Hematopoietic multipotent progenitor cell treated with erythropoietin and hydrocortisone succinate and interleukin-3 and kit ligand, for 4 days (in vitro differentiated cells): ENCODE measurements at regions not wholly inside any gene's neighbourhood (a gene's known extent, or its start where the extent isn't known, plus 50 kb on each side); places are given as distances from the start of the nearest gene placed in this dataset.
"Not testable (repeated sequence)": the region's sequence is repeated elsewhere in the genome, so short reads cannot be mapped to it uniquely, and the experiment has no call there.

ENCODE experiments used
- DNase-seq: peaks from one replicate; pipeline ENCODE4 v3.0.0-alpha.2; 2015

DNA sequence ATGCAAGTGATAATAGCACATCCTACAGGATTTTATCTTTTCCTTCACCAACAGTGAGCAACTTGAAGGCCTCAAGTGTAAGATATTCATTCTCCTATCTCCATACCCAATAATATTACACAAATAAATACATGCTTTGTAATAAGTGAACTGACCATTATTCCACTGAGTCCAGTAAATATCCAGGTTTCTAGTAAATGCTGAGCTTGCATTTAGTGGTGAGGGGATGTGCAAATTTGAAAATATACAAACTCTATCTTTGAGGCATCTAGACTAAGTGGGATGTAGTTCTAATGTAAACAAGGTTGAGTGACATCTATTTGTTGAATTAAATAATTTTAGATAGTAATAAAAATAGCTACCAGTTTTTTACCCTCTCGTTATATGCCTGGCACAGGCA, 587.6 kb upstream of the IL12A start:
- DNase-seq: no peak

DNA sequence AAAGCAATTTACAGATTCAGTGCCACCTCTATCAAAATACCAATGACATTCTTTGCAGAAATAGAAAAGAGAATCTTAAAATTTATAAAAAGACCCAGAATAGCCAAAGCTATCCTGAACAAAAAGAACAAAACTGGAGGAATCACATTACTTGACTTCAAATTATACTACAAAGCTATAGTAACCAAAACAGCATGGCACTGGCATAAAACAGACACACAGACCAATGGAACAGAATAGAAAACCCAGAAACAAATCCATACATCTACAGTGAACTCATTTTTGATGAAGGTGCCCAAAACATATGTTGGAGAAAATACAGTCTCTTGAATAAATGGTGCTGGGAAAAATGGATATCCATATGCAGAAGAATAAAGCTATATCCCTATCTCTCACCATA, 578.9 kb upstream of the IL12A start:
- DNase-seq: not testable (repeated sequence)

DNA sequence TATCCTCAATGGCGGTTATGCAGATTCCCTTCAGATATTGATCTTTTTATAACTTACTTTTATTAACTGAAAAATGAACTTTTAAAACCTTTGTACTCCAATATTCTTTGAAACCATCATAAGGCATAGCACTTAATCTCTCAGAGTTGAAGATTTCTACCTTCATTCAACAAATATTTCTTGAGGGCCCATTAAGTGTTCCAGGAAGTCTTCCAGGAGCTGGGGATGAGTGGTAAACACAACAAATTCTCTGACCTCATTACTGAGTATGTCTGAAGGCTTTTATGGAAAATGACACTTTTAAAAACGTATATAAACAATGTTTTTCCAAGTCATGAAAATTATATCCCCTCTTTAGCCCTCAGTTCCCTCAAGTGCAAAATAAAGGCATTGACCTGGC, 575.3 kb upstream of the IL12A start:
- no peak for DNase-seq

DNA sequence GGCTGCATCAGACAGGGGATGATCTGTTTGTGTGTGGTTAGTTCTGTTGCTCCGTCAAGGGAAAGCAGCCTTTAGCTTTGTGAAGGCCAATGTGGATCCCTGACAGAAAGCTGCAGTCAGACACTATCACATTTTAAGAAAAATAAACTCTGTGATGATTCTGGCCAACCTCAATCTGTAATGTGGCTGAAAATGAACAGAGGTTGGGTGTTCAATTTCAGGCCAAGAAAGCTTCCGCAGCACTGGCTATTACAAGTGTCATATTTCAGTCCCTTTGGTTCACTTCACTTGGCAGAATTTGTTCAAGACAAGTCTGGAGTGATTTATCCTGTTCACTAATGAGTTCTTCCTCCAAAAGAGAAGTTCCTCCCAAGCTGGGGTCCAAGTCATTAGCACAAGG, 571.8 kb upstream of the IL12A start:
- DNase-seq: no peak

DNA sequence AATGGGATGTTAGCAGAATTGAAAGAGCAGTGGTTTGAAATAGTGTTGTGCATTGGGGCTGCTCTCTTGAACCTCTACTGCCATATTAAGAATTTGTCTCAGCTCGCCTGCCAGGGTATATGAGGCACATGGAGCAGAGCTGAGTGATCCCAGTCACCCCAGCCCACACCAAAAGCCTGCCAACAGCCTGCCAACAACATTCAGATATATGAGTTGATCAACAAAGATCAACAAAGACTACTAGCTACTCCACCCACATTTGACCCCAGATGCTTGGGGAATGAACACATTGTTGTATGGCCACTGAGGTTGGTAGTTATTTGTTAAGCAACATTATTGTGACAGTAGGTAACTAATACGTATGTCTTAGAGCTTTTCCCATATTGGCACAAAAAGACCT, 570.9 kb upstream of the IL12A start:
- no peak for DNase-seq

DNA sequence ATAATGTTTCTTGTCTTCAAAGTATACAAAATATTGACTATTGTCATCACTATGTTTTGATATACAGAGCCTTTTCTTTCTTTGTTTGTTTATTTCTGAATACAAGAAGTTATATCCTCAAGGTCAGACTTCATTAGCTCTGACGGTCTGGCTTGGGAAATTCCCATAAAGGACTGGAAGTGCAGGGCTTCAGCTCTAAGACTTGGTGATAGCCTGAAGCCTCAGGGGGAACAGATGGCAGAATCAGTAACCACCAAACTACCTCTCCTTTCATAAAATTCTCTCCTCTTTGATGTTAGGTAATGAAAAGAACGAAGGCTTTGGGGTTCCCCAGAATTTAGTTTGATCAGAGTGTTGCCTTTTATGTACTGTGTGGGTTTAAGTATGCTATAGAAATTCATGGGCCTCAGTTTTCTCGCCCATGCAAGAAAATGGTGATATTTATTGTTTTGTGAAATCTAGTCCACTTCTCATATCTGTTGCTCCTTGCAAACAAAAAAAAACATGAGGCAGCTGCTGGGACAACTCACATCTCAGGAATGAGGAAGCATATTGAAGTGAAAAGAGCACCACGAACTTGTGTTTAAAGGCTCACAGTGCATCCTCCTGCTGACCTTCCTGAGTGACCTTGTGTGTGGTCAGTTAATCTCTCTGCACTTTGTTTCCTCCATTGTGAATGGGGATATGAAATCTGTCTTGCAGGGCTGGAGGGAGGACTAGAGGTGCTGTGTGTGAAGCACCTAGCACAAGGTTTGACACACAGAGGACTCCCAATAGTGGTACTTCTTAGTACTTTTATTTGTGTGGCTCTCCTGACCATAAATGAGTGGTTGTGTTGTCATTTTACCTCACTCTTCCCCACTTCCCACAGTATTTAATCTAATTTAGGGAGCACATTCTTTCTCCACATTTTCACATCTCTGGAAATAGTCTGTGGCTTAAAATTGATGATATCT, 569.8 kb upstream of the IL12A start:
- no peak for DNase-seq

DNA sequence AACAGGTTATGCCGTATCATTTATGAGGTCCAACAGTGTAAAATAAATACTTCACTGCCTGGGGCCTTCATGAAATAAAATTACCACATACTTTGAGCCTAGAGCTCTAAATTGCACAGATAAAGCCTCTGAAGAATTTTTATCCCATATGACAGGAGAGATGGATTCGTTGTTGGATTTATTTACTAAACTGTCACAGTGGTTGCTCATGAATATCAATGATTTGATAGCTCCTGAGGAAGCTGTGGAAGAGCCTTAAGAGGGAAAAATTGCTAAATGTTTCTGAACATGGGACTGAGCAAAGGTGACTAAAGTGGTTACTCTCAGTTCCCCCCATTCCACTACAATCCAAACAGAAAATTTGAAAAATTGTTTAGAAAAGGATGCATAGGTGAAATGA, 558.9 kb upstream of the IL12A start:
- no peak for DNase-seq

DNA sequence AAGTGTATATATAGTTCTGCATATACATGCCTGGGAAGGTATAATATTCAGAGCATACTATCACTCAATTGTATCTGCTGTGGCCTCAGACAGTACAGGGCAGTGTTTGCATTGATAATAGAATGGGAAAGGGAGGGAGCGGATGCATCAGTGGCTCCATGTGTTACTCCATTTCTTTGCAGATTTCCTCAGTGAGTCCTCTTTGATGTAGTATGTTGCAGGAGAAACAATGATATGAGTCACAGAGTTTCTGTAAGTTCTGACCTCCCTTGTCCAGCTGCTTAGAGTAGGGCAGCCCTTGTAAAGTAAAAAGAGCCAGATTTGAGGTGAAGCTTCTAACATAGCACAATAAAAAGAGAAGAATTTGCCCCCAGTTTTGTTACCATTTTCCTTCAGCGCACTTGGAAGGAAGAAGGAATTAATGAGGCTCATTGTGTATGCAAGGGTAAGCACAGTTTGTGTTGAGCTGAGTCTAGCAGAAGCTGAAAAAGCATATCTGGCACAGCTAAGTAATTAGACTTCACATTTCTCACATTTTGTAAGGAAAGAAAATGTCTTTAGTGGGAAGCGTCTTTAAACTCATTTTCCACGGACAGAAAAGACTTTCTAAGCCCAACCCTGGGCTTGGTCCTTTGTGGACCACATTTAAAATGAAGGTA, 555.8 kb upstream of the IL12A start:
- no peak for DNase-seq

DNA sequence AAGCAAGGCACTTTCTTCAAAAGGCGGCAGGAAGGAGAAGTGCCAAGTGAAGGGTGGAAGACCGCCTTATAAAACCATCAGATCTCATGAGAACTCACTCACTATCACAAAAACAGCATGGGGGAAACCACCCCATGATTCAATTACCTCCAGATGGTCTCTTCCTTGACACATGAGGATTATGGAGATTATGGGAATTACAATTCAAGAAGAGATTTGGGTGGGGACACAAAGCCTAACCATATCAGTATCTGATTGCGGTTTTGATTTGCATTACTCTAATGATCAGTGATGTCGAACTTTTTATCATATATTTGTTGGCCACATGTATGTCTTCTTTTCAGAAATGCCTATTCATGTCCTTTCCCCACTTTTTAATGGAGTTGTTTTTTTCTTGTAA, 549.3 kb upstream of the IL12A start:
- DNase-seq: no peak

DNA sequence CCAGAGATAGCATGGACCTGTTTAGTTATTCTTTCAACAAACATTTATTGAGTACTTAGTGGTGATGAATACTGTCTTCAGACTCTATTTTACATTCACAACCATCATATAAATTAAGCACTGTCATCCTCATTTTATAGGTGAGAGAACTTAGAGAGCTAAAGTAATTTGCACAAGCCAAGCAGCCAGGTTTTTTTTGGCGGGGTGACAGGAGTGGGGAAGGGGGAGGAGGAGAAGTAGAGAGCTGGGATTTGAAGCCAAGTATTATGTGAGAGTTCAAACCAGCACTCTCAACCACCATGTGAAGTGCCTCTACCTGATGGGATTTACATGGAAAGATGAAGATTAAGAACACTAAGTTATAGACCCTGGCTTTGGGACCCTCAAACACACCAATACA, 547.4 kb upstream of the IL12A start:
- no peak for DNase-seq

DNA sequence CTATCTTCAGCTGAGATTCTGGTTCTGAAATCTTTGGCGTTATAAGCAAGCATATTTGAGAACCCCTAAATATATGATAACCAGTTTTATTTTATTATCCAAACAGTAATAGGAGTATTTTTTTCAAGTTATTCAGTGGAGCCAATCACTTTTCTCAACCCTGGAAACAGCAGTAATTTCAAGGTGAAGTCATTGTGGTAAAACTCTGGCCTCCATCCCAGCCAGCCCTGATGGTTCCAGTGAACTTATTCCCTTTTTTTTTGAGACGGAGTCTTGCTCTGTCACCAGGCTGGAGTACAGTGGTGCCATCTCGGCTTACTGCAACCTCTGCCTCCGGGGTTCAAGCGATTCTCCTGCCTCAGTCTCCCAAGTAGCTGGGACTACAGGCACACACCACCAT, 545.4 kb upstream of the IL12A start:
- no peak for DNase-seq

DNA sequence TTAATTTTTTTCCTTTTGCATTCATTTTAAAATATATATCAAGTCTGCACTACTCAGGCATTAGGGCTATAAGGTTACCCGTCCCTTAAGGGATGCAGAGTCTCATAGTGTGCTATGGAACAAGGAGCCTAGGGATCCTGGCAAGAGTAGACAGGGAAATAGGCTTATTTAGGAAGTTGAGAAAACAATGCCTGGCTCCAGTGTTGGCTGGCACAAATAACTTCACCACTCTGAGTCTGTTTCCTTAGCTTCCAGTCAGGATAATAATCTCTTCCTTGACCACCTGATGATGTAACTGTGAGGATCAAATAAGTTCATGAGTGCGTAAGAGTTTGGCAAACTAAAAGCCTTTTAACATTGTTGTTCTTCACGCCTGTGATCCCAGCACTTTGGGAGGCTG, 540.8 kb upstream of the IL12A start:
- DNase-seq: no peak

DNA sequence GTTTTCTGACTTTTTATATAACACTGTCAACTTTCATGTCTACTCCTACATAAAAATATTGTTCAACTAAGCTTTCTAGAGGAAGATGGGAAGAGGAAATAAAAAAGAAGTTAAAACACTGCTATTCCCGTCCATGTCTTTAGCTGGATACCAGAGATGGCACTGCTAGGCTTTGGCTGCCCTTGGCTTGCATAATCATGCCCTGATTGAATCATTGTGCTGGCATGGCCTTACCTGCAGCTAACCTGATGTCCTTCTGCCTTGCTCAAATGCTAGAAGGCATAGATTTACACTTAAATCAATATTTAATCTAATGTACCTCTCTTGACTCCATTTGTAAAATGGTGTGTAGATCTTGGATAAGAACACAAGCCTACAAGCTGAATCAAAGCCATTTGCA, 539.7 kb upstream of the IL12A start:
- no peak for DNase-seq

DNA sequence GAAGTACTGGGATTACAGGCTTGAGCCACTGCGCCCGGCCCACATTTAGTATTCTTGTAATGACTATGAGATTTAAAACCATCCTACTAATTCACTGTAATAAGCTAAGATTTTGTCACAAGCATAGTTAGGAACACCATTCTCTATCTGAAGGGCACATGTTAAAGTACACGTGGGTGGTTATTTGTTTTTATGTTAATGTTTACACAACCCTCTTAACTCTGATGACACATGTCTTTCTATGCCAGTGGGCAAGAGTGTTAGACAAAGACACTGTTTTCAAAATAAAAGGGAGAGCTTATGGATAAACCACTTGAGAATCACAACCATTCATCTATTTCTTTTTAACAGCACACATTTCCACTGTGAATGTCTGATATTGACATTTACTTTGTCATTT, 537.6 kb upstream of the IL12A start:
- no peak for DNase-seq

DNA sequence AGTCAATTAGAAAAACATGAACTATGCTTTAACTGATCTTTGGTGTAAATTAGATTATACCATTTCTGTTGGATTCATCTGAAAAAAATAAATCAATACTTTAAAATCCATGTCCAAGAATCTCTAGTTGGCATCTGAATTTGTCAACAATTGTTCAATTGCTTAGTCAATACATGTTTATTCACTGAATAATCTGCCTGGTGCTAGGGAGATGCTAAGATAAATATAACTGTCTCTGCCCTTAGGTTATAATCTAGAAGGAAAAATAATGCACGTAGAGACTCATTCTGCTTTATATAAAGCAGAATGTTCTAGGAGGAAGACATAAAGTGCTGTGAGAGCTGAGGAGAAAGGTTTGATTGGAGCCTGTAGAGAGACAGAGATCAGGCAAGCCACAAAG, 537.2 kb upstream of the IL12A start:
- no peak for DNase-seq

DNA sequence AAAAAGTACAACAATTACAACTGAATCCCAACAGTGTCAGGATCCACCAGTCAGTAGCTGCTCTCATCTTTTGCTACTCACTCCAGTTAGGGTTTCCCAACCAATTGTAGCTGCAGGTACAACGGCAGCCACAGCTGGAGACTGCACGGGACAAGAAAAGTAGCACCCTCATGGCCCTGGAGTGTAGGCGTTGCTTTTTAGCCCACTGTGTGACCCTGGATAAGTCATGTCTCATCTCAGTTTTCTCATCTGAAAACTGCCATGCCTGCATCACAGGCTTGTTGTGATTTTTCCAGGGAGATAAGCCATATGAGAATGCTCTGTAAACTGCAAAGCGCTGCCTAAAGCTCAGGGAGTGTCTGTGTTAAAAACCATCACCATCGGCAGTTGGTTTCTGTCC, 535.6 kb upstream of the IL12A start:
- DNase-seq: no peak

DNA sequence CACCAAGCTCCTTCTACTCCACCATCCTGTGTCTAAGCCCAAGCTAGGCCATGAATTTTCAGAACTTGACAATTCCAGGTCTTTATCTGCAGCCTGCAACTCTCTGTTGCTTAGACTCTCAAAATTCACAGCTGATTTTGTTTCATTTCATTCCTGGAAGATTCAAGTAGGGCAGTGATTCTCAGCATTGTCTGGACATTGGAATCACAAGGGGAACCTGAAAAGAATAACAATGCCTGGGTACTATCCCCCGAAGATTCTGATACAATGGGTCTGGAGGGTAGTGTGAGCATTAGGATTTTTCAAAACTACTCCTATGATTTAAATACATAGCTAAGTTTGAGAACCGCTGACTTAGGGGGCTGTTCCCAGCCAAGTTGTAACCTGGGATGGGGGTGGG, 534.7 kb upstream of the IL12A start:
- no peak for DNase-seq

DNA sequence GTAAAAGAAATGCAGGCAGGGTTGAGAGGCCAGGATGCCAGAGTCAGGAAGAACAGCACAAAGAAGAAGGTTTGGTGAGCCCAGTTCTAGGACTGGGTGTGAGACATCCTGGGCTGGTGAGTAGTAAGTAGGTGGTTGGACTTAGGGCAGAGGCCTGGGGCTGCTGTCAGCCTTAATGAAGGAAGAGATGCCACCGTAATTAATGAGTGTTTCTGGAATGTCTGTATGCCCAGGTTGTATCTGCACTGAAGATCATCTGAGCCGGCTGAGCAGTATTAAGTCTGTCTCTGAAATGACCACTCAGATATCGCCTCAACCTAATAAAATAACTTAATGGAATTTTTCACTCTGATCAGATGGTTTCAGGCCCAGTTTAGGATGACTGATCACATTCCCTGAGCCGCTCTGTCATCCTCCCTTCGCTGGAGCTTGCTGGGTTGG, 532.9 kb upstream of the IL12A start:
- no peak for DNase-seq

DNA sequence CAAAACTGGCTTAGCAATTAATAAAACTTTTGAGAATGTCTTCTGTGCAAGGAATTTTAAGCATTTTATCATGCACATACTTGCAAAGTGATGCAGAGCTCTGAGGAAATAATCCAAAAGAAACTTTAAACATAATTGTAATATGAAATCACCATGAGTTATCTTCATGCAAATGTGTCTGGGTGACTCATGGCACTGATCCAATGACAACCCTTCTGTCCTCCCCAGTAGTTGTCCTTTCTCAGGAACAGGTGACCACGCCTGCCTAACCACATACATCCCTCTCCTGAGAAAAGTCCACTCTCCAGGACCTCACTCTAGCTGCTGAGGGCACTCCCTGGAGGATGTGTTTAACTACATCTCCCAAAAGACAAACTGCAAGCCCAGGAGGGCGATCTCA, 530.6 kb upstream of the IL12A start:
- no peak for DNase-seq

DNA sequence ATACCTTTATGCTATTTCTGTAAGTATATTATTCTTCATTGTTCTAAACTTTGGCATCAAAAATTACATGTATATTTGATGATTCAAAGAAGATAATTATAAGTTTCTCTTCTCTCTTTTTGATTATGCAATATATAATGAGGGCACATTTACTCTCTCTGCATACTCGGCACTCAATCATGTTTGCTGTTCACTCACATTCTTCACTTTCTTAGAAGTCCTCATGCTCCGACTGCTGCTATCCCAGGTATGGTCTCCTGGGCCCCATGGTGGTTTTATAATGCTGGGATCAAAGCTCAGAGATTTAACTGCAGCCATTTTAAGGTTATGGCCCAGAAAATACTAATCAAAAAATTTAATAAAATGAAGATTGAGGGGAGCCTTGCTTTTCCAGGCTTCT, 529.7 kb upstream of the IL12A start:
- no peak for DNase-seq

DNA sequence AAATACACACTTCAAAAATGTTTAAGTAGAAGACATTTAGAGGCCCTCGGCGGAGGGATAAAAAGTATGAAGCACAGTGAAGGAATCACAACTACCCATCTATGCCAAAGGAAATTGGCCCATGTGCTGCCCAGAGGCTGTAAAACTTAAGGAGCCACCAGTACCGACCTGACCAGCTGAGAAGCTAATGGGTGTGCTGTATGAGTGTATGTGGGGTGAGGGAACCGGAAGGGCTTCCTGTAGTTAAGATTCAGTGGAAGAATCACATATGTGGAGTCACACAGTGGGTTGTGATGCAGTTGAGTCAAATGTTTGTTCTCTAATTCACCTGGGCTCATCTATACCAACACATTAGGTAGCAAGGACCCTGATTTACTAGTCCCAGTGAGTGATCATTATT, 516.0 kb upstream of the IL12A start:
- no peak for DNase-seq

DNA sequence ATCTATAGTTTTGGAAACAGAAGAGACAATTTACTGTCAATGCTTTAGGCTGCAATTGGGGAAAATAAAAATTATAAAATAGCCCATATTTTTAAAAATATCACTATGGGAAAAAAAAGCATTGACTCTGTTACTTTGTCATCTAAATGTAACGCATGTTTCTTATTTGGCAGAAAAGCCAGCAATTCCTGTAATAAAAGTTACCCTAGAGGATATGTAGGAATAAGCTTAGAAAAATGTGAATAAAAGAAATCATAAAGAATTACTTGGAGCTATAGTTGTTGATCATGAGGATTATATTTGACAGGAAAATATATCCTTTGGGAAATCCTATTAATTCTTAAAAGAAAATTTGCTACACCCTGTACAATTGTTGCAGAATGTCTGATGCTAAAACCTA, 515.4 kb upstream of the IL12A start:
- no peak for DNase-seq

DNA sequence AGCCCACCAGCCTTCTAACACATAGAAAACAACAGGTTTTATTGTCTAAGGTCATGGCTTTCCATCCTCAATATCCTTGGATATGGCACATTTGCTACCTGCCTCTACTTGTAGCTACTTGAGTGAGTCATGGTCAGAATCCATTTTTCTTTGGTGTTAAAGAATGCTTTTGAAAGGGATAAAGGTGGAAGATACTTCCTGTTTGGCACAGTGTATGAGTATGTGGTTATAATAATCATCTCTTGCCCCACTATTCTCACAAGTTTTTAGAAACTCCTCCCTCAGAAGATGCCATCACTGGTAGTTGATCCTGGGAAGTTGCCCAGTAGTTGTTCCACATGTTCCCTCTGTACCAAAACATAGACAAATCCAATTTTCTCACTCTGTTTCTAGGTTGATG, 508.6 kb upstream of the IL12A start:
- DNase-seq: no peak

DNA sequence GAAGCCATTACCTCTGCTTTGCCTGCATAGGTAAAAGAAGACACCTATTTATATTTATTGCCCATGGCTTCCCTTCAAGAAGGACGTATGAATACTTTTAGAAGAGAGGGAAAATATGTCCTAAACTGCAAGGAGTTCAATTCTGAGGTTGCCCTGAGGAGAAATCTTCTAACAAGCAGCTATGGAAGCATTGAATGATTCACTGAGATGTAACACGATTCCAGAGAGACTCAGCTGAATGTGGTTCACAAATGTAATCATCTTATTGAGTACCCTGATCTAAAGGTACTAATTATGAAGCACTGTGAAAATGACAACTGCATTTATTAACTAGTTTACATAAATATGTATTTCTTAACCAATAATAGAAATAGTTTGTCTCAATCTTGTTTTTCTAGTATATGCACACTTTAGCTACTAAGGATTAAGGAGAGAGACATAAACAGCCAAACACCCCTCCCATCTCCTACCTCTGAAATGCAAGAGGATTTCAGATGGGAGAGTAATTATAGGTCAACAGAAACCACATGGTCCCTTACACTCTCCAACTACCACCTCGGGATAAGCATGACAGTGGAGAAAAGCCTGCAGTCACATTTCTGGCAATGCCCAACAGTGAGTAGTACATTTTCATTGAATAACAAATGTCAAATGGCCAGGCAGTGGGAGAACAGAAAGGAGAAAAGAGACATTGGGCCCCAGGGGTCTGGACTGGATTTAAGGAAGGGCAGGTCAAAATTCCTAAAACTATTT, 506.2 kb upstream of the IL12A start:
- DNase-seq: no peak
